Brain microvascular endothelial cell (primary cell): ENCODE measurements at regions not wholly inside any gene's neighbourhood (a gene's known extent, or its start where the extent isn't known, plus 50 kb on each side); places are given as distances from the start of the nearest gene placed in this dataset.

ENCODE experiments used
- DNase-seq: peaks from one replicate; pipeline ENCODE4 v3.0.0-alpha.2; 2020
- H3K27ac ChIP-seq: fragments of 250-450 bp; sonication (Bioruptor Pico); 2 replicates; pipeline ENCODE4 v1.5.1; 2020; ENCODE audit warnings: mild to moderate bottlenecking, moderate library complexity
- H3K27me3 ChIP-seq: fragments of 250-450 bp; sonication (Bioruptor Pico); replicated peaks from 2 replicates; pipeline ENCODE4 v1.5.1; 2020; ENCODE audit warnings: mild to moderate bottlenecking
- H3K36me3 ChIP-seq: fragments of 250-450 bp; sonication (Bioruptor Pico); replicated peaks from 2 replicates; pipeline ENCODE4 v1.5.1; 2020; ENCODE audit warnings: mild to moderate bottlenecking
- H3K4me3 ChIP-seq: 2 replicates; pipeline ENCODE4 v1.5.1; 2011; ENCODE audit warnings: low read depth, mild to moderate bottlenecking, control low read depth, low read length, moderate library complexity
- in situ Hi-C: cut with HindIII; loops from 2 replicates; pipeline ENCODE4 v1.10.0; 2017; ENCODE audit warnings: low sequenced_read_pairs, low pct_ligation_motif_present
- TF ChIP-seq, protein P1 (sequence below): IDR thresholded peaks from 2 replicates; pipeline ENCODE4 v1.5.1; 2011; ENCODE audit warnings: low read depth, mild to moderate bottlenecking, moderate library complexity, low read length, control low read depth, inconsistent platforms; ENCODE audit errors: missing control alignments

DNA sequence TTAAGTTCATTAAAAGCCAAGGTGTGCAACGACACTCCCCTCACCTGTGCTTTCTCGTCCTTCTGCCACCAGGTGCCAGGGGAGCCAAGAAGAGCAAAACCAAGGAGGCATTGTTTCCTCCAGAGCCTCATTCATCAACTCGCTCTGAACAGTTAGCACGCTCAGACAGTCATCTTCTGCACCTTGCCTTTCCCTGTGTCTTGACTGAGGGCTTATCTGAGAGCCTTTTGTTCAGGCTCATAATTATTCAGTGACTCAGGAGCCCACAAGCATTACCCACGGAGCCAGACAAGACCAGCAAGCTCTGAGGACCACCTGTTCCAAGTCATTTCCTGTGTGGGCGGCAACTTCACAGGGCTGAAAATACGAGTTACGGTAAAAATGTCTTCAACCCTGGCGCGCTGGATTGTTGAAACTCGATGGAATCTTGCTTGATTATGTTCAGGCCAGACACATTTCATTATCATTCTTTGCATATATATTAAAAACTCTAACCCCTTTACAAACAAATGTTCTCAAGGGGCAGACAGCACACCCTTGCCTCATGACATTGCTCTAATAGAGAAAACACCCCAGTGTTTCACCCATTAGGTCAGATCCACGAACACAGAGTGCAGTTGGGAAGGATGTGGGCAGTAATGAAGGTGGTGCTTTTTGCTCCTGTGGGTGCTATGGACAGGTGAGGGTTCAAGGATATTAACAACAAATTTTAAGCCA lies 89.7 kb upstream of the RUNX1 start:
- Histone ChIP-seq H3K27me3 (no peaks in the 10 kb centered on the region), H3K4me3 (no peak overlapping the region), H3K36me3 (no peaks in the 10 kb centered on the region), H3K27ac (peak overlapping the region; percentile 63)
- peak; percentile 94 for DNase-seq
- in situ Hi-C loops = no loop called here
- TF ChIP-seq, protein P1, sequence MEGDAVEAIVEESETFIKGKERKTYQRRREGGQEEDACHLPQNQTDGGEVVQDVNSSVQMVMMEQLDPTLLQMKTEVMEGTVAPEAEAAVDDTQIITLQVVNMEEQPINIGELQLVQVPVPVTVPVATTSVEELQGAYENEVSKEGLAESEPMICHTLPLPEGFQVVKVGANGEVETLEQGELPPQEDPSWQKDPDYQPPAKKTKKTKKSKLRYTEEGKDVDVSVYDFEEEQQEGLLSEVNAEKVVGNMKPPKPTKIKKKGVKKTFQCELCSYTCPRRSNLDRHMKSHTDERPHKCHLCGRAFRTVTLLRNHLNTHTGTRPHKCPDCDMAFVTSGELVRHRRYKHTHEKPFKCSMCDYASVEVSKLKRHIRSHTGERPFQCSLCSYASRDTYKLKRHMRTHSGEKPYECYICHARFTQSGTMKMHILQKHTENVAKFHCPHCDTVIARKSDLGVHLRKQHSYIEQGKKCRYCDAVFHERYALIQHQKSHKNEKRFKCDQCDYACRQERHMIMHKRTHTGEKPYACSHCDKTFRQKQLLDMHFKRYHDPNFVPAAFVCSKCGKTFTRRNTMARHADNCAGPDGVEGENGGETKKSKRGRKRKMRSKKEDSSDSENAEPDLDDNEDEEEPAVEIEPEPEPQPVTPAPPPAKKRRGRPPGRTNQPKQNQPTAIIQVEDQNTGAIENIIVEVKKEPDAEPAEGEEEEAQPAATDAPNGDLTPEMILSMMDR = no peak

DNA sequence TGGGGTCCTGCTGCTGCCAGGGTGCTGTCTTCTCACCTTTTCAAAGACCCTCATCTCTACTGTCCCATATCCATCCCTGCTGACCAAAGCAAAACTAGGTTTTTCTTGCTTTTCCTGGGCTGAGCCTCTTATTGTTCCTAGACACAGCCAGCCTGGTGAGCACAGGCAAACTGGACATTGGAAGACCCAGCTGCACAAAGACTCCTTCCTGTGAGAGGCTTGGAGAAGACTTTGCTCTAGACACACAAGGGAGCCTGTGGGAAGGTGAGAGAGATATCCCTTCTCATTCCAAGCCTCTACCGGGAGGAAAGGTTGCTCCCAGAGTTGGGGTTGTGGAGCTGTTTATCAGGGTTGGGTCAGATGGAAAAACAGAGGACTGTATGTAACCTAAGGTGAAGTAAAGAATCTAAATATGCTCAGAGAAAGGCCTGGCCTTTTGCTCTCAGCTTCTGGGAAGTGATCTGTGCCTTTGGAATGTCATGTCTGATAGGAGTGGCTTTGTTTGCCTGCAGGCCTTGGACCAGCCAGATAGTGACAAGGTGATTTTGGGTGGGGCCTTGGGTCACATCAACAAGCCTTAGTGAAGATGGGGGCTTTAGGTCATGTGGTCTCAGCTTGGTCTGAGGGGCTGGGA lies 87.6 kb upstream of the RUNX1 start:
- TF ChIP-seq, protein P1 = no peak
- H3K36me3 ChIP-seq = no peaks in the 10 kb centered on the region
- H3K4me3 ChIP-seq = no peak overlapping the region
- DNase-seq = peak; percentile 71
- peak overlapping the region; percentile 56 for H3K27ac ChIP-seq
- H3K27me3 ChIP-seq = no peaks in the 10 kb centered on the region
- in situ Hi-C loops = no loop called here

DNA sequence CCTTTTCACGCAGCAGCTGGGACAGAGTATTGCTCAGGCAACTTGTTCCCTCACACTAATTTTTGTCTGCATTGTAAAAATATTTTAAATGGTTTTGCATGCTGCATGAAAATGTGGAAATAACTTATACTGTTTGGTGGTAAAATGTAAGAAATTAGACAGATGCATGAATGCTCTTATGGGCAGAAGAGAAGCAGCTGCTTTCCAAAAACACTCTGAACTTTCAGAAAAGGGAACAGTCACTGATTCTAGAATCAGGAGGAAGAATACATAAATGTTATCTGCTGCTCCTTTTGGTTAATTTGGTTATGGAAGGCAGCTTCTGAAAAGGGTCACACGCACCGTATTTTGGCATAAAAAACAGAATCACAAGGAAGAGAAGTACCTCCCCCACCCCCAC lies 87.0 kb upstream of the RUNX1 start:
- Histone ChIP-seq H3K4me3 (no peak overlapping the region), H3K27ac (peak overlapping the region; percentile 56)
- TF ChIP-seq, protein P1 = no peak

DNA sequence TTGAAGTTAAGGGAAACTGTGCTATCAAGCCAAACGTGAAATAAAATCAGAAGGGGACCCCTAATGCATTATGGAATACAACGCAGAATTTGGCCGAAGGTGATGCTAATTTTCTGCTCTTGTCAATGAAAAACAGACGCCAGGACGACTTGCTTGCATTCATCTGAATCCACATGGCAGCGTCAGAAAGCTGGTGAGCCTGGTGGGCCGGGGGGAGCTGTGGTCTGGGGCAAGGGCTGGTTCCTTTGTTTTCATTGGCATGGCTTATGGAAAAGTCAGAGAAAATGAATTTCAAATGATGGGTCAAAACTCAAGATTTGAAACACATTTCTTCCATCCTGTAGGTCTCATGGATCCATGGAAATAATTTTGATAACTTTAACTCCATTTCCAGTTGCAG lies 86.4 kb upstream of the RUNX1 start:
- no peaks in the 10 kb centered on the region for H3K36me3 ChIP-seq
- TF ChIP-seq, protein P1 = no peak
- in situ Hi-C loops = no loop called here
- H3K4me3 ChIP-seq = no peak overlapping the region
- DNase-seq = no peak
- no peaks in the 10 kb centered on the region for H3K27me3 ChIP-seq
- H3K27ac ChIP-seq = no peak overlapping the region

More for the DNA sequence above, 87.0 kb upstream of the RUNX1 start:
- Histone ChIP-seq H3K27me3 (no peaks in the 10 kb centered on the region), H3K36me3 (no peaks in the 10 kb centered on the region)
- no peak for DNase-seq
- in situ Hi-C loops = no loop called here

DNA sequence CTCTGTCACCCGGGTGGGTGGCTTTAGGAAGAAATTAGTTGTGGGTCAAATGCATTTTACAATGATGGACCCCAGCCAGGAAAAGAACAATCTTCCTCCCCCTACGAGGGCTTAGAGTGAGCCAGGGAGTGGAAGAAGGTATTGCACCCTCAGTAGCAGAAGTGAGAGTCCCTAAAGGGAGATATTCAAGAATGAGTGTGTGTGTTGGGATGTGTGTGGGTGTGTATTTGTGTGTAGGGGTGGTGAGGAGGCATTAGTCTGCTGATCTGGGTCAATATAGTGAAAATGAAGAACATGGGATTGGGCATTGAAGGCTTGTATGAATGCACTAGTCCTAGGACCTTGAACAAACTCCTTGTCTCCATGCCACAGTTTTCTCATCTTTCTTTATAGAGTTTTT lies 85.2 kb upstream of the RUNX1 start:
- in situ Hi-C loops = no loop called here

More for the DNA sequence above, 85.2 kb upstream of the RUNX1 start:
- no peak for DNase-seq
- no peaks in the 10 kb centered on the region for H3K27me3 ChIP-seq
- TF ChIP-seq, protein P1 = no peak
- H3K36me3 ChIP-seq = no peaks in the 10 kb centered on the region
- no peak overlapping the region for H3K4me3 ChIP-seq
- H3K27ac ChIP-seq = no peak overlapping the region
